Left renal cortex interstitium (tissue), 4 donors: ENCODE measurements at regions not wholly inside any gene's neighbourhood (a gene's known extent, or its start where the extent isn't known, plus 50 kb on each side); places are given as distances from the start of the nearest gene placed in this dataset.
"Not testable (repeated sequence)": the region's sequence is repeated elsewhere in the genome, so short reads cannot be mapped to it uniquely, and the experiment has no call there.

Experiments used
- DNase-seq, 4 donors: peaks; one replicate each; pipeline ENCODE4 v3.0.0-alpha.2; 2013; ENCODE audit warnings: low read depth in 4 of 4, low spot score in 2 of 4, missing footprints in 1 of 4

GRCh38 chr7:3159445-3159844 lies 115.8 kb upstream of the CARD11 start:
- no peak for DNase-seq

- DNase-seq, result not testable (repeated sequence)
Observed at GRCh38 chr7:3159926-3160325, 116.3 kb upstream of the CARD11 start.

- DNase-seq, result no peak
Observed at GRCh38 chr7:3162289-3162688, 118.6 kb upstream of the CARD11 start.

- not testable (repeated sequence) for DNase-seq
Observed at GRCh38 chr7:3162798-3163197, 119.1 kb upstream of the CARD11 start.

GRCh38 chr7:3164380-3164792 lies 120.7 kb upstream of the CARD11 start:
- DNase-seq, result no peak

- DNase-seq, result no peak
Observed at GRCh38 chr7:3165681-3166580, 122.3 kb upstream of the CARD11 start.

GRCh38 chr7:3167551-3167950 lies 123.9 kb upstream of the CARD11 start:
- no peak for DNase-seq

GRCh38 chr7:3168370-3168769 lies 124.7 kb upstream of the CARD11 start:
- DNase-seq, result no peak

GRCh38 chr7:3168869-3169268 lies 125.2 kb upstream of the CARD11 start:
- DNase-seq, result no peak

- no peak for DNase-seq
Observed at GRCh38 chr7:3172768-3173280, 128.2 kb upstream of the SDK1 start.

- no peak for DNase-seq
Observed at GRCh38 chr7:3174515-3175284, 126.4 kb upstream of the SDK1 start.

GRCh38 chr7:3175285-3175902 lies 125.7 kb upstream of the SDK1 start:
- no peak for DNase-seq

- DNase-seq, result no peak
Observed at GRCh38 chr7:3176112-3177000, 124.7 kb upstream of the SDK1 start.

GRCh38 chr7:3177271-3177670 lies 123.8 kb upstream of the SDK1 start:
- no peak for DNase-seq

- no peak for DNase-seq
Observed at GRCh38 chr7:3179456-3179855, 121.6 kb upstream of the SDK1 start.

GRCh38 chr7:3180604-3181003 lies 120.4 kb upstream of the SDK1 start:
- DNase-seq, result no peak

- DNase-seq, result not testable (repeated sequence)
Observed at GRCh38 chr7:3182055-3182454, 119.0 kb upstream of the SDK1 start.

- DNase-seq, result no peak
Observed at GRCh38 chr7:3187444-3188040, 113.5 kb upstream of the SDK1 start.

GRCh38 chr7:3188946-3189345 lies 112.1 kb upstream of the SDK1 start:
- DNase-seq, result no peak

GRCh38 chr7:3191548-3191947 lies 109.5 kb upstream of the SDK1 start:
- DNase-seq, result no peak
